Dedifferentiated amniotic fluid mesenchymal stem cell (primary cell): ENCODE measurements at regions not wholly inside any gene's neighbourhood (a gene's known extent, or its start where the extent isn't known, plus 50 kb on each side); places are given as distances from the start of the nearest gene placed in this dataset.

Experiments used
- DNase-seq: peaks from one replicate; pipeline ENCODE4 v3.0.0-alpha.2; 2016; ENCODE audit errors: extremely low spot score

DNA sequence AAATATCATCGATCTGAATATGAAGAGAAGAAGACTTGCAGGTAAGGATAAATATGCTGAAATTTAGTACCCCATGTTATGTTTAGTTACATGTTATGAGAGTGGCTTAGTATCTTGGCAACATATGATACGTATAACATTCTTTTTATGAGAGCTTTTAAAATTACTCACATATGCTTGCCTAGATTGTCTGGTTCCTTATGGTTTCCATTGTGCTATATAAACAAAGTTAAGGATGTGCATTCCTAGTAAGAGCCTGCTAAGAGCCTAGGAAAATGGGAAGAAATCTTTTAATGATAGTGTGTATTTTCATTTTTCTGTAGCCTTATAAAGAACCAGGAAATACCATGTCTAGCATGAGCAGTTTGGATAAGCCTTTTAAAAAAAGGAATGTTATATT, 112.0 kb upstream of the KCNN2 start:
- peak; percentile 94 for DNase-seq

DNA sequence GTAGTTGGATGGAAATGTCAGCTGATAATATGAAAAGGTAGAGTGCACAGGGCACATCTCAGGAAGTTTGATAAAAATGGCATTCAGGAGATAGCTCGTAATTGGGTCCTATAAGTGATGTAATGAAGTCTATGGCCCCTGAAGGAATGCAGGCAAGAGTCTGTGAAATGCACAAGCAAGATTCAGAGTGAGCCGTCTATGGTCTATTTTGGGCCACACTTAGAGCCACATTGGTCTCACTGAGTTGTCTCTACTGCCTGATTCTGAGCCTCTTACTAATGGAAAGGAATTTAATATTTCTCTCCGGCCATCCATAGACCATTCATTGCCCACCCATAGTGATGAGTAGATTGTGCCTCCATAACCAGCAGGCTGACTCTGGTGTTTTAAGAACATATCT, 111.3 kb upstream of the KCNN2 start:
- DNase-seq: no peak

DNA sequence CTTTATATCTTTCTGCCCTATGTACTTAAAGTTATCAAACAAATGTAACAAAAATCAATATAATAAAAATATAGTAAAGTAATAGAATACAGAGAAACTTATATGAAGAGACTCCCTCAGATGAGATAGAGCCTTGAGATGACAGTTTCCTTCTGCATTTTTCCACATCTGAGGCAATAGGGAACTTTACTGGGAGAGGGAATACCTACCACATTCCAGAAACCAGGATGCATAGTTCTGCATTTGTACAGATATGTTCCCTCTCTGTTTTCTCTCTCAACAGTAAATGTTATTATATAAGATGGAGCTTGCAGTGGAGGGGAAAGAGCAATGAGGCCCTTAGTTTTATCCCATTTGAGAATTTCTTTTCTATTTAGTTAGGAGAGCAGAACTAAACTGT, 109.6 kb upstream of the KCNN2 start:
- no peak for DNase-seq

DNA sequence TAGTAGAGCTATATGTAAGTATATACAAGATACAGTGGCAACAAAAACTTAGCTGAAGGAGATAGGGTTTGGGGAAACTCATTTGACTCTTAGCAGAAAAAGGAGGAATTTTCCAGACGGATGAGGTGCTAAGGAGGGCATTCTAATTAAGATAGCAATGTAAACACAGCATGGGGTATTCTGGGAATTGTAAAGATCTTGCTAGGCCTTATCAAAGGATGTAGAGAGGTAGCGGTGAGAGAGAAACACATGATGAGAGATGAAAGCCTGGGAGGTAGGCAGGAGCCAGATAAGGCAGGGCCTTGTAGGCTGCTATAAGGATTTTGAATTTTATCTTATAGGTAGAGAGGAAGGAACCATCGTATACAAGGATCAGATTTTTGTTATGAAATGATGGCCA, 106.6 kb upstream of the KCNN2 start:
- DNase-seq: no peak

DNA sequence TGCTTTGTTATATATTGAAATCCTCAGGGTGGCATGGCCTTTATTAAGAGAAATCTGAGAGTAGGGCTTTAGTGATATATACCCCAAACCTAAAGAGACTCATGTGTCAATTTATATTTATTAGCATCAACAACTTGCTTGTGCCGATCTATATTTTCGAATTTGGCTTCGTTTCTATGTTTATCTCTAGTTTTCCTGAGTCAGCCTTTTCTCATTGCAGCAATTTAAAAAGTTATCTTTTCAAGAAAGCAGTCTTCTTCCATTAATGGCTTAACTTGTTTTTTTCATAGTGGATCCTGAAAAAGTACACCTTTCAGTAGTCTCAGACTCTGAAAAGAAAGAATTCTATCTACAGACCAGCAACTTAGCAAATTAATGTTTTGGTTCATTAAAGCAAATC, 99.9 kb upstream of the KCNN2 start:
- no peak for DNase-seq

DNA sequence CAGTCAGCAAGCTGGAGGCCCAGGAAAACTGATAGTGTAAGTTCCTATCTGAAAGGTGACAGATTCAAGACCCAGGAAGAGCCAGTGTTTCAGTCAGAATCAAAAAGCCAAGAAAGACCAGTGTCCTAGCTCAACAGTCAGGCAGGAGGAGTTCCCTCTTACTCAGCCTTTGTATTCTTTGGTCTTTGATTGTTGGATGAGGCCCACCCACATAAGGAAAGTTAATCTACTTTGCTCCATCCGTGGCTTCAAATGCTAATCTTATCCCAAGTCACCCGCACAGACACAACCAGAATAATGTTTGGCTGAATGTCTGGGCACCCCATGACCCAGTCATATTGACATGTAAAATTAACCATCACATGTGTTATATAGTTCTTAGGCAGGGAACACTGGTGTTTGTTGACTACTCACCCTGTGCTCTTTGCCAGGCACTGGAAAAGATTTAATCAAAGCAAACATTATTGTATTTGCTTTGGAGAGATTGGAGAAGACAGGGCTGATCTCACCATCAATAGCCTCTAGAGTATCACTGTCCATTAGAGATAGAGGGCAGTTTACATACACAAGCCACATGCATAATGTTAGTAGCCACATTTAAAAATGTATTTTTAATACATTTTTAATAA, 96.3 kb upstream of the KCNN2 start:
- no peak for DNase-seq

DNA sequence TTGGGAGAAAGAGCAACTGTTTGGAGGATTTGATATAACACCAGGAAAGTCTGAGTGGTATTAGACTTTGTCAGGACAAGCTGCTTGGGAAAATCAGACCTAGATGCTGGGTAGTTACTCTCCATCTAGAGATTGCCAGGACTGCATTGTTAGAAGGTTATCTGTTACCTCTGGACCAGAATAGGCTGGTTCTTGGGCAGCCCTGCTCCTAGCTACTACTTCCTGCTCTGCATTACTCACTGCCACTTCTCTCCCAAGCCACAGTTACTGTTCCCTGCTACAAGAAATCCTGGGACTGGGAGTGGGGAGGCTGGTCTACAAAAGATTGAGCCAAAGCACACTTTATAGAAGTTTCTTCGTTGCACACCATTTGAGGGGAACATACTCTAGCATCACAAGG, 95.5 kb upstream of the KCNN2 start:
- DNase-seq: no peak

DNA sequence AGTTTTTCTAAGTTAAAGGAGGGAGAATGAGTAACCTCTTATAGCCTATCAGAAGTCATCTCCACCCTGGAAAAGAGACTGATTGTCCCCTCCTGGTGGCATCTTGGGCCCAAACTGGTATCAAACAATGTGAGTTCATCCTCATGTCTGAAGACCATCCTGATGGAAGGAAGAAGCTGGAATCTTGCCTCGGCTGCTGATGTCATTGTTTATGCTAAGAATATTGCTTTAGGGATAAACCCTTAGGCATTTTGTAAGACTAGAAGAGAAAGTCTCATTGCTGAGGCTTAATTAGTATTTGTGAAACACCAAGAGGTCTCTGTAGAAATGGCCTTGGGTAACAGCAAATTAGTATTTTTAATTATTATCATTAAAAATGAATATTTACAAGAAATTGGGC, 65.7 kb upstream of the KCNN2 start:
- no peak for DNase-seq

DNA sequence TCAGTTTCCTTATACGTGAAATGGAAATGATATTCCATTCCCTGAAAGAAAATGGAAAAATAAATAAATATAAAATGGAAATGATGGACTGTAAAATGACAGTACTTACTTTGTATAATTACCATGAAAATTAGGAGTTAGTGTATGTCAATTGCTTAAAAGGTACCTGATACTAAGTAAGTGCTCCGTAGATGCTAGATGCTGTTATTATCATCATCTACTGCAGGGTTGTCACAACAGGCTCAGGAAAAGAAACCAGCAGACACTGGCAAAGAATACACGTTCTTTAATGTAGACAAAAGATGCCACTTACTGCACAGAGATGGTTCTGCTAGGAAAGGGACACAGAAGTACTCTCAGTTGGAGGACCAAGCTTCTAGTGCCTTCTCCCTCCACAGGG, 64.0 kb upstream of the KCNN2 start:
- peak; percentile 2 for DNase-seq

DNA sequence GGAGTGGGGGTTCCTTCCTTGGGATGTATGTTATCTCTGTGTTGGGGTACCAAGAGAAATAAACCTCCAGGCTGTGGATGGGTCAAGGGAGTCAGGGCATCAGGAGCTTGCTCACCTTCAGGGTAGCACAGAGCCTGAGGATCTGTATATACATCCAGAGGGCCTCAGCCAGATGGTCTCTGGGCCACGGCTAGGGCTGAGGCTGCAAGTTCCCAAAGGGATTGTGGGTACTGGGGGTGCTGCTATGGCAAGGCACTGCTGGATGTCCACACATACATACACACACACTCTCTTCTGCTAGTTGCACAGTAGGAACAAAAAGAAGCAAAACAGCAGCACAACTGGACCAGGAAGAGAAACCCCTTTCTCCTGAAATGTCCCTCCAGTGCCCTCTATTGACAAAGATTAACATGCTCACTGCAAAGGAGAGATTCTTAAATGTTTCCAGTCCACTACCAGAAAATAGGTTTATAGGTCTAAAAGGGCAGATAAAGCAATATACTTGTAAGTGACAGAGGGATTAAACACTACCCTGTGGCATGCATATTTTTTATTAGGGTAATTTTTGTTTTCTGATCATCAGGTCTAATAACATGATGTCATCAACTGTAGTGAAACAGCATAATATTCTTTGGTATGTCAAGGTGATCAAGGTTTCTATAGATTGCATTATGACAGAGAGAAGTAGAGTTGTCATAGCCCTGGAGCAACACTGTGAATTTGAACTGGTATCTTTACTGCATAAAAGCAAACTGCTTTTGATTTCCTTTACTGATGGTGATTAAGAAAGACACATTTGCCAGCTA, 56.3 kb upstream of the KCNN2 start:
- DNase-seq: peak; percentile 69

DNA sequence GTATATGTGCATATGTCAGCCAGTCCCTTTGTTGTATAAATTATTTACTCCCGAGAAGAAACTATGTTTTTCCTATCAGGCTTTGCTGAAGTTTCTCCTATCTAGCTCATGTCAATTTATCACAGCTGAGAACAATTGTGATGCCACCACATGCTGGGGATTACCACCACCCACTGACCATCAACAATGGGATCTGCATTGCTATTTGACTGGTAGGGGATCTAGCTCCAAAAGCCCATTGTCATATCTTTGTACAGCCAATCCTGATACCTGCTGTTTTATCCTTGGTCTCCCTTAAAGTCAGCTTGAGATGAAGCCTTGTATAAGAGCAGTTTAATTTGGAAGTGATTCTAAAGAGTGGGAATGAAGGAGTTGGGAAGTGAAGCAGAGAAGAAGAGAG, 53.9 kb upstream of the KCNN2 start:
- DNase-seq: no peak

DNA sequence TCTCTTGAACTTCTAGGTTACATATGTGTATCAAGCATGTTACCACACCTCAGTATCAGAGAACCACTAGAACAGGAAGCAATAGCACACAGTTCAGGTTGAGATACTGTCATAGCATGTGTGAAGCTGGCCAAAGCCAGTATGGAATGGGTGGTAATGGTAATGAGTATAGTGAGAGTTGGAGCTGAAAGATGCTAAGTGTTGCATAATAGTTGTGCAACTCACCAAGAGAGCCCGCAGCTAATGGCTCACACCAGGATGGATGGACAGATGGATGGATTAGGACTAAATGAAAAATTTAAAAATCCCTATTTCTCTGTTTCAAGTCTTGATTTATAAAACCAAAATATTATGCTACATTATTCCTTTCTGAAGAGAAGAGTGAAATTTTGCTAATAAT, 53.4 kb upstream of the KCNN2 start:
- DNase-seq: no peak

DNA sequence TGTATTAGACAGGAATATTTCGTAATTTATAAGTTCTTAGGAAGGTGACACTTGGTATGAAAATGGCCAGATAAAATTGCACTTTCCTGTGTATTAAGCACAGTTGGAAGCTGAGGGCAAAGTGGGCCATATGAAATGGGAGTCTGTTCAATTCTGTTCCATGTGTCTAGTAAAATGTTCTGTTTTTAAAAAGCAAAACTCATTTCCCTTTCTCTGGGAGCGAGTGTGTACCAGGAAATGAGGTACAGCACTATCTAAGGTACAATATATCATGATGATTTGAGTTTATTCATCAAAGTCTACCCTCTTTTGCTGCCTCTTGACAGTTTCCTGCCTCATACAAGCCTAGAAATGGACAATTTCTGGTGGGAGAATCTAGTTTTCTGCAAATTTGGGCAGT, 51.2 kb upstream of the KCNN2 start:
- no peak for DNase-seq

DNA sequence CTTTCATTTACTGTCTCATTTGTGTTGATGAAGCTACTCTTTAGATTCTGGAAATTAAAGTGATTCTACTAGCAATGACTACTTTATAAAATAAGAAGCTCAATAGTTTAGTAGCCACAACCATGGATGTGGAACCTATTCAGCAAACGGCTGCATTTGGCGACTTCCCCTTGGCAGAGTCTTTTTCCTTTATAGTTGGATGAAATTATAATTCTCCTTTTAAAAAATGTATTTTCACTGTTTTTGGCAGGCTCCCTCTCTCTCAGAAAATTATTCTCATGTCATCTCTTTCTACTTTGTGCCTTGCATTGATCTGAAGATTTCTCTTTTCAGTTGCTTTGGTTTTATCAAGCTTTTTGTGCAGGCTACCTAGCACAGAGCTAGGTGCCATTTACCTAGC, 50.6 kb upstream of the KCNN2 start:
- DNase-seq: no peak

DNA sequence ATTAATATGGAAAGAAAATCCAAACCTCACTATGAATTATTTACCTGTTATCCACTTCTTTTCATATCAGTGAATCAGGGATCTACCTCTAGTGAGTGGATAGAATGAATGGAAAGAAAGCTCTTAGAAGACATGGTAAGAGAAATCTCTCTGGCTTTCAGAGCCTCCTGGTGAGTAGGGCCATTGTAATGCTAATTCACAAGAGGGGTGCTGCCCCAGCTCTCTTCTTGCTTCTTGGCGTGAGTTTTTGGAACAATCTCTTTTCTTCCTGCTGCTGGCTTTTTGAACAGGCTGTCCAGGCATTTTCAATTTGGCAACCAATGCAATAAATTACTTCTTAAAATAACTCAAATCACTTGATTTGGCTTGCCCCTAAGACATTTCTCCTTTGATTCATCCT, 49.9 kb upstream of the KCNN2 start:
- no peak for DNase-seq
